SK-N-SH (cell line): ENCODE measurements at regions not wholly inside any gene's neighbourhood (a gene's known extent, or its start where the extent isn't known, plus 50 kb on each side); places are given as distances from the start of the nearest gene placed in this dataset.

Experiments
- CTCF ChIA-PET: fragments of 300-600, 350-600 bp; formaldehyde crosslinking; extraction: SDS; loops from one replicate; lab custom pipeline; 2021; lab: Yijun Ruan, JAX
- POLR2A ChIA-PET: fragments of 350-600 bp; sonication (Branson Sonifier 250); formaldehyde crosslinking; extraction: SDS; loops from one replicate; lab custom pipeline; 2020; ENCODE audit warnings: antibody characterized with exemption, inconsistent platforms; lab: Yijun Ruan, JAX
- DNase-seq: peaks from one replicate; pipeline ENCODE4 v3.0.0; 2012
- H2AFZ ChIP-seq: fragments of 200-600 bp; sonication (generic); 2 replicates; pipeline ENCODE4 v1.8.1; 2016; ENCODE audit warnings: antibody characterized with exemption, mild to moderate bottlenecking, low read depth
- H3F3A ChIP-seq: fragments of 200-600 bp; sonication (generic); replicated peaks from 2 replicates; pipeline ENCODE3; 2016; ENCODE audit warnings: antibody characterized with exemption, mild to moderate bottlenecking; ENCODE audit not compliant: insufficient read depth
- H3K27ac ChIP-seq, 2 experiments: fragments of 200-500 bp in 1 of 2; fragments of 200-600 bp in 1 of 2; sonication (Bioruptor generic) in 1 of 2; sonication (generic), shearing (Covaris generic) in 1 of 2; 2 replicates each; pipeline versions ENCODE4 v1.5.1 to v1.6.1; 2014 to 2016; ENCODE audit warnings: low read depth in 2 of 2, inconsistent platforms in 1 of 2, low read length in 1 of 2, mild to moderate bottlenecking in 1 of 2, mixed read lengths in 1 of 2
- H3K27me3 ChIP-seq: fragments of 200-600 bp; sonication (generic), shearing (Covaris generic); 2 replicates; pipeline ENCODE4 v1.6.1; 2016; ENCODE audit warnings: mixed run types; ENCODE audit not compliant: insufficient read depth
- H3K36me3 ChIP-seq, 2 experiments: fragments of 200-500 bp in 1 of 2; fragments of 200-600 bp in 1 of 2; sonication (Bioruptor generic) in 1 of 2; sonication (generic) in 1 of 2; replicated peaks in 1 of 2; 2 replicates each; pipeline versions ENCODE3 to v1.5.1; 2014 to 2016; ENCODE audit warnings: low read length in 1 of 2, mild to moderate bottlenecking in 1 of 2; ENCODE audit not compliant: insufficient read depth in 2 of 2, control insufficient read depth in 1 of 2
- H3K4me1 ChIP-seq, 2 experiments: fragments of 200-500 bp in 1 of 2; fragments of 200-600 bp in 1 of 2; sonication (Bioruptor generic) in 1 of 2; sonication (generic), shearing (Covaris generic) in 1 of 2; 2 replicates each; pipeline versions ENCODE4 v1.5.1 to v1.6.1; 2014 to 2016; ENCODE audit warnings: low read depth in 1 of 2, low read length in 1 of 2, mixed run types in 1 of 2; ENCODE audit not compliant: insufficient read depth in 2 of 2, control insufficient read depth in 1 of 2
- H3K4me2 ChIP-seq: fragments of 200-600 bp; sonication (generic), shearing (Covaris generic); 2 replicates; pipeline ENCODE4 v1.6.1; 2017; ENCODE audit warnings: mixed run types
- H3K4me3 ChIP-seq, 2 experiments: fragments of 200-500 bp in 1 of 2; fragments of 200-600 bp in 1 of 2; sonication (Bioruptor generic) in 1 of 2; sonication (generic), shearing (Covaris generic) in 1 of 2; 2 replicates each; pipeline versions ENCODE4 v1.5.1 to v1.8.1; 2014 to 2016; ENCODE audit warnings: low read depth in 2 of 2, inconsistent platforms in 1 of 2, low read length in 1 of 2, mild to moderate bottlenecking in 1 of 2, mixed read lengths in 1 of 2, moderate library complexity in 1 of 2
- H3K79me2 ChIP-seq: fragments of 200-600 bp; sonication (generic); 2 replicates; pipeline ENCODE4 v1.8.1; 2017; ENCODE audit warnings: mild to moderate bottlenecking; ENCODE audit not compliant: insufficient read depth
- H3K9ac ChIP-seq: fragments of 200-600 bp; sonication (generic); 2 replicates; pipeline ENCODE4 v1.6.1; 2017; ENCODE audit warnings: mixed run types
- H3K9me2 ChIP-seq: fragments of 200-600 bp; sonication (generic); 2 replicates; pipeline ENCODE4 v1.6.1; 2017; ENCODE audit warnings: mixed run types
- H3K9me3 ChIP-seq: fragments of 200-600 bp; sonication (generic); 2 replicates; pipeline ENCODE4 v1.6.1; 2017; ENCODE audit warnings: mixed run types, mild to moderate bottlenecking, moderate library complexity
- H4K20me1 ChIP-seq: fragments of 200-600 bp; sonication (generic); 2 replicates; pipeline ENCODE4 v1.6.1; 2017; ENCODE audit warnings: mild to moderate bottlenecking, mixed run types; ENCODE audit not compliant: insufficient read depth
- CHD2 ChIP-seq: fragments of 150-350 bp; IDR thresholded peaks from 2 replicates; pipeline ENCODE4 v1.6.1; 2018; ENCODE audit warnings: low read length; ENCODE audit not compliant: partially characterized antibody
- EP300 ChIP-seq, 2 experiments: IDR thresholded peaks; 2 replicates each; pipeline versions ENCODE4 v1.4.0 to v1.6.1; 2012; ENCODE audit warnings: borderline replicate concordance in 1 of 2, low read depth in 1 of 2, low read length in 1 of 2
- EZH2phosphoT487 ChIP-seq: fragments of 200-600 bp; sonication (generic); IDR thresholded peaks from 2 replicates; pipeline ENCODE4 v1.6.1; 2017; ENCODE audit warnings: low read depth, mixed run types, mild to moderate bottlenecking, antibody characterized with exemption, moderate library complexity, borderline replicate concordance
- FOSL2 ChIP-seq: IDR thresholded peaks from 2 replicates; pipeline ENCODE4 v1.4.0; 2012; ENCODE audit warnings: low read depth, mild to moderate bottlenecking, moderate library complexity, borderline replicate concordance
- FOXJ3 ChIP-seq: sonication (generic); formaldehyde crosslinking; IDR thresholded peaks from 2 replicates; pipeline ENCODE4 v1.5.1; 2020; ENCODE audit warnings: mild to moderate bottlenecking, missing genetic modification reagents
- FOXM1 ChIP-seq: IDR thresholded peaks from 2 replicates; pipeline ENCODE4 v1.4.0; 2012; ENCODE audit warnings: low read depth, mild to moderate bottlenecking
- GABPA ChIP-seq: IDR thresholded peaks from 2 replicates; pipeline ENCODE4 v1.4.0; 2012; ENCODE audit warnings: low read depth, mild to moderate bottlenecking
- JUND ChIP-seq: IDR thresholded peaks from 2 replicates; pipeline ENCODE4 v1.4.0; 2012
- MAX ChIP-seq: IDR thresholded peaks from 2 replicates; pipeline ENCODE4 v1.4.0; 2012; ENCODE audit warnings: low read depth
- MEF2A ChIP-seq: IDR thresholded peaks from 2 replicates; pipeline ENCODE4 v1.4.0; 2012; ENCODE audit warnings: low read depth, borderline replicate concordance
- MXI1 ChIP-seq: IDR thresholded peaks from 2 replicates; pipeline ENCODE4 v1.6.1; 2012; ENCODE audit warnings: mild to moderate bottlenecking, low read depth, low read length, improper control_type of control experiment
- NFIC ChIP-seq: IDR thresholded peaks from 2 replicates; pipeline ENCODE4 v1.4.0; 2012; ENCODE audit warnings: borderline replicate concordance
- PBX3 ChIP-seq: IDR thresholded peaks from 2 replicates; pipeline ENCODE4; 2012
- RAD21 ChIP-seq: IDR thresholded peaks from 2 replicates; pipeline ENCODE4 v1.6.1; 2012; ENCODE audit warnings: mild to moderate bottlenecking, low read length
- RCOR1 ChIP-seq: fragments of 150-350 bp; IDR thresholded peaks from 2 replicates; pipeline ENCODE4 v1.6.1; 2017; ENCODE audit warnings: antibody characterized with exemption, low read length
- RFX5 ChIP-seq: IDR thresholded peaks from 2 replicates; pipeline ENCODE4 v1.6.1; 2012; ENCODE audit warnings: mild to moderate bottlenecking, improper control_type of control experiment, low read length
- RXRA ChIP-seq: IDR thresholded peaks from 2 replicates; pipeline ENCODE4 v1.4.0; 2012; ENCODE audit warnings: low read depth, mild to moderate bottlenecking, borderline replicate concordance
- SIN3A ChIP-seq: IDR thresholded peaks from 2 replicates; pipeline ENCODE4 v1.6.1; 2012; ENCODE audit warnings: low read depth, mild to moderate bottlenecking, low read length, moderate library complexity, borderline replicate concordance
- SMC3 ChIP-seq: IDR thresholded peaks from 2 replicates; pipeline ENCODE4 v1.6.1; 2012; ENCODE audit warnings: low read depth, low read length, improper control_type of control experiment
- TAF1 ChIP-seq: IDR thresholded peaks from 2 replicates; pipeline ENCODE4 v1.6.1; 2012; ENCODE audit warnings: low read depth, mild to moderate bottlenecking, low read length, moderate library complexity, borderline replicate concordance
- TCF12 ChIP-seq: IDR thresholded peaks from 2 replicates; pipeline ENCODE4 v1.4.0; 2012
- USF1 ChIP-seq: IDR thresholded peaks from 2 replicates; pipeline ENCODE4 v1.4.0; 2012; ENCODE audit warnings: low read depth, borderline replicate concordance
- ZBTB33 ChIP-seq: IDR thresholded peaks from 2 replicates; pipeline ENCODE4 v1.4.0; 2012; ENCODE audit warnings: low read depth, borderline replicate concordance
- WGBS: methylation state at CpG from one replicate; pipeline ENCODE4 v1.1.6; 2017; ENCODE audit warnings: low lambda C conversion rate; 5-methylcytosine and 5-hydroxymethylcytosine counted together

- TF ChIP-seq TAF1 (no peak), FOSL2 (no peak), PBX3 (no peak), CHD2 (no peak), EZH2phosphoT487 (no peak), JUND (no peak), MXI1 (no peak), SIN3A (no peak), SMC3 (no peak), RXRA (no peak), USF1 (no peak), RFX5 (no peak), GABPA (no peak), FOXJ3 (no peak), MEF2A (no peak), MAX (no peak), EP300 (IDR thresholded peaks at IDR 0.05; ENCODE audit: borderline replicate concordance in 1 of 2, low read depth in 1 of 2, low read length in 1 of 2) (no peak), TCF12 (no peak)
- Histone ChIP-seq H3K27me3 (no peaks in the 10 kb centered on the region), H3K9me2 (no peaks in the 10 kb centered on the region), H4K20me1 (no peaks in the 10 kb centered on the region), H2AFZ (no peak overlapping the region), H3F3A (no peaks in the 10 kb centered on the region), H3K9me3 (no peaks in the 10 kb centered on the region), H3K79me2 (no peaks in the 10 kb centered on the region), H3K9ac (no peak overlapping the region), H3K4me3 (no peak overlapping the region), H3K36me3 (no peaks in the 10 kb centered on the region), H3K27ac (no peak overlapping the region), H3K4me1 (no peaks in the 10 kb centered on the region), H3K4me2 (no peak overlapping the region)
- CTCF ChIA-PET = no interaction called here
- 17% methylated on average over 3 of the region's 3 CpGs for WGBS
- DNase-seq = no peak
- POLR2A ChIA-PET = no interaction called here
Observed at GRCh38 chr2:59882279-59882678, 671.2 kb downstream of the BCL11A start.

- H4K20me1 ChIP-seq = no peaks in the 10 kb centered on the region
- H3K9me3 ChIP-seq = no peaks in the 10 kb centered on the region
- H3K79me2 ChIP-seq = no peaks in the 10 kb centered on the region
- H3K9ac ChIP-seq = no peak overlapping the region
- no peaks in the 10 kb centered on the region for H3F3A ChIP-seq
- no peak overlapping the region for H3K4me3 ChIP-seq
- H3K27ac ChIP-seq = no peak overlapping the region
- 7% methylated on average over 1 of the region's 1 CpG for WGBS
- H3K36me3 ChIP-seq = no peaks in the 10 kb centered on the region
- no peak for TF ChIP-seq CHD2
- TF ChIP-seq RAD21 = no peak
- no peak for TF ChIP-seq JUND
- TF ChIP-seq USF1 = no peak
- TF ChIP-seq RCOR1 = no peak
- TF ChIP-seq EZH2phosphoT487 = no peak
- no peak for TF ChIP-seq ZBTB33
- TF ChIP-seq NFIC = no peak
- TF ChIP-seq FOXM1 = no peak
- DNase-seq = no peak
- H3K9me2 ChIP-seq = no peaks in the 10 kb centered on the region
- H3K4me2 ChIP-seq = no peak overlapping the region
- H3K4me1 ChIP-seq = no peaks in the 10 kb centered on the region
- no peaks in the 10 kb centered on the region for H3K27me3 ChIP-seq
- CTCF ChIA-PET = no interaction called here
- POLR2A ChIA-PET = no interaction called here
- no peak overlapping the region for H2AFZ ChIP-seq
Observed at GRCh38 chr2:59881218-59881617, 672.2 kb downstream of the BCL11A start.
